ENCODE measurements at regions not wholly inside any gene's neighbourhood (a gene's known extent, or its start where the extent isn't known, plus 50 kb on each side); places are given as distances from the start of the nearest gene placed in this dataset.

- TF ChIP-seq, protein P1, sequence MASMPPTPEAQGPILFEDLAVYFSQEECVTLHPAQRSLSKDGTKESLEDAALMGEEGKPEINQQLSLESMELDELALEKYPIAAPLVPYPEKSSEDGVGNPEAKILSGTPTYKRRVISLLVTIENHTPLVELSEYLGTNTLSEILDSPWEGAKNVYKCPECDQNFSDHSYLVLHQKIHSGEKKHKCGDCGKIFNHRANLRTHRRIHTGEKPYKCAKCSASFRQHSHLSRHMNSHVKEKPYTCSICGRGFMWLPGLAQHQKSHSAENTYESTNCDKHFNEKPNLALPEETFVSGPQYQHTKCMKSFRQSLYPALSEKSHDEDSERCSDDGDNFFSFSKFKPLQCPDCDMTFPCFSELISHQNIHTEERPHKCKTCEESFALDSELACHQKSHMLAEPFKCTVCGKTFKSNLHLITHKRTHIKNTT (CRISPR knock-in tag; IDR thresholded peaks at IDR 0.05) = no peak
Measured at GRCh38 chr22:49349181-49349835, 478.4 kb downstream of the BRD1 start (continued).

DNA sequence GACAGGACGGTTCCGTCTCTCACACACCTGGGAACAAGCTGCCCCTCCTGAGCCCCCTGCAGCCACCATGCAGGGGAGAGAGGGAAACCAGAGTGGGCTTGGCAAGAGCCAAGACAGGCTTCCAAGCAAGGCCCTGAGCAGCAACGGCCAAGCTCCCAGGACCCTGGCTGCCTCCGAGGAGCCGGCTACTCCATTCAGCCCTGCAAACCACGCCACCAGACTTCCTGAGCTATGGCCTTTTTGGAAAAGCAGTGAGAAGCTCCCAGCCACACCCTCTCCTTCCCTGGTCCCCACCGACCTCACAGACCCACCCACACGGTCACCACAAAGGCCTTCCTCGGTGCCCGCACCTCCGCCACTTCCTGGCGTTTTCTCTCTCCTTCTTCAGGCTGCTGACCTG, 479.0 kb downstream of the BRD1 start:
- no peak for DNase-seq (ENCODE audit: low spot score)
- no peak overlapping the region for H2AFZ ChIP-seq (ENCODE audit: low read length)
- peaks cover 14 to 70% of the 10 kb centered on the region in 2 experiments for H3K27me3 ChIP-seq (ENCODE audit: control insufficient read depth in 1 of 2, insufficient read depth in 2 of 2, low read length in 2 of 2)
- no peak overlapping the region for H3K4me3 ChIP-seq (replicated peaks in 1 of 3; ENCODE audit: insufficient read depth in 1 of 3, low read depth in 2 of 3, low read length in 3 of 3)
- ChIA-PET CTCF (ENCODE audit: low intra/inter-chr PET ratio, low total read pairs) (no interaction called here), POLR2A (no interaction called here)
- FAIRE-seq = no peak
- 11% methylated on average over 9 of the region's 12 CpGs for WGBS (ENCODE audit: low lambda C conversion rate)
- no peak overlapping the region for H3K27ac ChIP-seq (ENCODE audit: extremely low read length, insufficient read depth, low read length)
- TF ChIP-seq ISX (CRISPR knock-in tag; conservative IDR thresholded peaks at IDR 0.05) (no peak), MIER3 (CRISPR knock-in tag; IDR thresholded peaks at IDR 0.05; ENCODE audit: borderline replicate concordance) (no peak), RXRA (CRISPR knock-in tag; IDR thresholded peaks at IDR 0.05) (no peak), REST (IDR thresholded peaks at IDR 0.05; ENCODE audit: borderline replicate concordance in 1 of 2, low read depth in 1 of 2, low read length in 2 of 2) (no peak)
- H3K9ac ChIP-seq (ENCODE audit: insufficient read depth, low read depth, low read length) = no peak overlapping the region
- H3K79me2 ChIP-seq (ENCODE audit: insufficient read depth, low read length) = no peaks in the 10 kb centered on the region
- intact Hi-C loops (cut with micrococcal nuclease; ENCODE audit: unreplicated experiment) = no loop called here
- no TSS peak for BruUV-seq (replicated peaks)
- H3K4me2 ChIP-seq (ENCODE audit: low read depth, low read length) = no peak overlapping the region
- no peak for ATAC-seq
- no peaks in the 10 kb centered on the region for H3K9me3 ChIP-seq (ENCODE audit: low read length)
- H3K36me3 ChIP-seq (replicated peaks in 1 of 2; ENCODE audit: control insufficient read depth in 1 of 2, insufficient read depth in 2 of 2, low read length in 2 of 2) = no peaks in the 10 kb centered on the region
- no peaks in the 10 kb centered on the region for H4K20me1 ChIP-seq (ENCODE audit: insufficient read depth, low read length)
- no peaks in the 10 kb centered on the region for H3K4me1 ChIP-seq (ENCODE audit: insufficient read depth, low read length)
- in situ Hi-C loops (cut with HindIII; ENCODE audit: extremely low pct_ligation_motif_present, low pct_unique_long_range_greater_than_20kb) = no loop called here

All from HepG2 (cell line).